G401 (cell line): ENCODE measurements at regions not wholly inside any gene's neighbourhood (a gene's known extent, or its start where the extent isn't known, plus 50 kb on each side); places are given as distances from the start of the nearest gene placed in this dataset.
A peak's percentile ranks its signal among the peaks of the same experiment; 100 is the strongest.

ENCODE experiments used
- DNase-seq: peaks from one replicate; pipeline ENCODE4 v3.0.0-alpha.2; 2015; ENCODE audit warnings: low spot score
- in situ Hi-C: cut with HindIII; loops from 2 replicates; pipeline ENCODE4 v1.10.0; 2016; ENCODE audit warnings: low sequenced_read_pairs, mixed read lengths

GRCh38 chr19:29364999-29365398 lies 152.0 kb upstream of the UQCRFS1 start:
- no peak for DNase-seq
- in situ Hi-C loops, result no loop called here

- in situ Hi-C loops, result no loop called here
- DNase-seq, result no peak
Observed at GRCh38 chr19:29365836-29366417, 153.0 kb upstream of the UQCRFS1 start.

GRCh38 chr19:29366757-29367156 lies 153.8 kb upstream of the UQCRFS1 start:
- no peak for DNase-seq
- in situ Hi-C loops, result no loop called here

GRCh38 chr19:29367791-29368222 lies 154.9 kb upstream of the UQCRFS1 start:
- DNase-seq, result no peak
- in situ Hi-C loops, result no loop called here

- in situ Hi-C loops, result no loop called here
- no peak for DNase-seq
Observed at GRCh38 chr19:29370276-29370675, 155.5 kb upstream of the VSTM2B start.

- DNase-seq, result no peak
- in situ Hi-C loops, result no loop called here
Observed at GRCh38 chr19:29371251-29372090, 154.3 kb upstream of the VSTM2B start.

GRCh38 chr19:29372091-29372415 lies 153.7 kb upstream of the VSTM2B start:
- DNase-seq, result no peak
- in situ Hi-C loops, result no loop called here

GRCh38 chr19:29372461-29372860 lies 153.3 kb upstream of the VSTM2B start:
- no peak for DNase-seq
- in situ Hi-C loops, result no loop called here

GRCh38 chr19:29372921-29373797 lies 152.6 kb upstream of the VSTM2B start:
- peak; percentile 71 for DNase-seq
- in situ Hi-C loops, result no loop called here

- DNase-seq, result no peak
- in situ Hi-C loops, result no loop called here
Observed at GRCh38 chr19:29375429-29376119, 150.2 kb upstream of the VSTM2B start.

GRCh38 chr19:29376855-29377354 lies 148.9 kb upstream of the VSTM2B start:
- no peak for DNase-seq
- in situ Hi-C loops, result no loop called here

GRCh38 chr19:29378126-29378525 lies 147.7 kb upstream of the VSTM2B start:
- in situ Hi-C loops, result no loop called here
- DNase-seq, result no peak

GRCh38 chr19:29378543-29379080 lies 147.2 kb upstream of the VSTM2B start:
- in situ Hi-C loops, result no loop called here
- no peak for DNase-seq

GRCh38 chr19:29379257-29380021 lies 146.4 kb upstream of the VSTM2B start:
- in situ Hi-C loops, result no loop called here
- DNase-seq, result no peak

- in situ Hi-C loops, result no loop called here
- no peak for DNase-seq
Observed at GRCh38 chr19:29380581-29380980, 145.2 kb upstream of the VSTM2B start.

GRCh38 chr19:29381353-29382203 lies 144.2 kb upstream of the VSTM2B start:
- in situ Hi-C loops, result no loop called here
- DNase-seq, result no peak

GRCh38 chr19:29383696-29384095 lies 142.1 kb upstream of the VSTM2B start:
- in situ Hi-C loops, result no loop called here
- DNase-seq, result no peak

- in situ Hi-C loops, result no loop called here
- no peak for DNase-seq
Observed at GRCh38 chr19:29384656-29385055, 141.1 kb upstream of the VSTM2B start.
